HEK293T (cell line): ENCODE measurements at regions not wholly inside any gene's neighbourhood (a gene's known extent, or its start where the extent isn't known, plus 50 kb on each side); places are given as distances from the start of the nearest gene placed in this dataset.

ENCODE experiments used
- CTCF ChIA-PET: fragments of 350-600 bp; formaldehyde crosslinking; extraction: SDS; loops from one replicate; lab custom pipeline; 2021; ENCODE audit warnings: antibody characterized with exemption, inconsistent platforms; lab: Yijun Ruan, JAX
- POLR2A ChIA-PET: fragments of 350-600 bp; formaldehyde crosslinking; extraction: SDS; loops from one replicate; lab custom pipeline; 2020; ENCODE audit warnings: antibody characterized with exemption, inconsistent platforms; lab: Yijun Ruan, JAX
- DNase-seq: peaks from one replicate; pipeline ENCODE4 v3.0.0; 2012; ENCODE audit warnings: mixed read lengths; ENCODE audit errors: extremely low spot score
- ARNT ChIP-seq: fragments of 450-650 bp; IDR thresholded peaks from 2 replicates; pipeline ENCODE4 v1.6.1; 2017; ENCODE audit warnings: mild to moderate bottlenecking
- BHLHE40 ChIP-seq: fragments of 450-650 bp; IDR thresholded peaks from 2 replicates; pipeline ENCODE4 v1.6.1; 2016; ENCODE audit warnings: mild to moderate bottlenecking, moderate library complexity, borderline replicate concordance
- CTBP1 ChIP-seq: fragments of 450-650 bp; IDR thresholded peaks from 2 replicates; pipeline ENCODE4 v1.6.1; 2016; ENCODE audit warnings: borderline replicate concordance
- ELF4 ChIP-seq: fragments of 450-650 bp; IDR thresholded peaks from 2 replicates; pipeline ENCODE4 v1.6.1; 2017; ENCODE audit warnings: antibody characterized with exemption
- FOXA1 ChIP-seq: fragments of 450-650 bp; IDR thresholded peaks from 2 replicates; pipeline ENCODE4 v1.6.1; 2016; ENCODE audit warnings: mild to moderate bottlenecking
- FOXK2 ChIP-seq: fragments of 450-650 bp; IDR thresholded peaks from 2 replicates; pipeline ENCODE4 v1.6.1; 2016; ENCODE audit warnings: mild to moderate bottlenecking
- FOXM1 ChIP-seq: fragments of 450-650 bp; IDR thresholded peaks from 2 replicates; pipeline ENCODE4 v1.6.1; 2017; ENCODE audit warnings: mild to moderate bottlenecking, borderline replicate concordance
- HDGF ChIP-seq: fragments of 450-650 bp; IDR thresholded peaks from 2 replicates; pipeline ENCODE4 v1.6.1; 2017; ENCODE audit warnings: antibody characterized with exemption, borderline replicate concordance
- L3MBTL2 ChIP-seq: fragments of 450-650 bp; conservative IDR thresholded peaks from 2 replicates; pipeline ENCODE4 v1.6.1; 2016; ENCODE audit warnings: mild to moderate bottlenecking
- LEF1 ChIP-seq: fragments of 450-650 bp; IDR thresholded peaks from 2 replicates; pipeline ENCODE4 v1.6.1; 2017; ENCODE audit warnings: mild to moderate bottlenecking, borderline replicate concordance
- NFRKB ChIP-seq: fragments of 450-650 bp; IDR thresholded peaks from 2 replicates; pipeline ENCODE4 v1.6.1; 2016; ENCODE audit warnings: mild to moderate bottlenecking, moderate library complexity
- SP1 ChIP-seq: fragments of 450-650 bp; IDR thresholded peaks from 2 replicates; pipeline ENCODE4 v1.6.1; 2017
- SUZ12 ChIP-seq: fragments of 450-650 bp; IDR thresholded peaks from 2 replicates; pipeline ENCODE4 v1.6.1; 2016; ENCODE audit warnings: mild to moderate bottlenecking
- TARDBP ChIP-seq: fragments of 450-650 bp; IDR thresholded peaks from 2 replicates; pipeline ENCODE4 v1.6.1; 2016
- TF ChIP-seq, protein P1 (sequence below): fragments of 450-650 bp; IDR thresholded peaks from 2 replicates; pipeline ENCODE4 v1.6.1; 2016

DNA sequence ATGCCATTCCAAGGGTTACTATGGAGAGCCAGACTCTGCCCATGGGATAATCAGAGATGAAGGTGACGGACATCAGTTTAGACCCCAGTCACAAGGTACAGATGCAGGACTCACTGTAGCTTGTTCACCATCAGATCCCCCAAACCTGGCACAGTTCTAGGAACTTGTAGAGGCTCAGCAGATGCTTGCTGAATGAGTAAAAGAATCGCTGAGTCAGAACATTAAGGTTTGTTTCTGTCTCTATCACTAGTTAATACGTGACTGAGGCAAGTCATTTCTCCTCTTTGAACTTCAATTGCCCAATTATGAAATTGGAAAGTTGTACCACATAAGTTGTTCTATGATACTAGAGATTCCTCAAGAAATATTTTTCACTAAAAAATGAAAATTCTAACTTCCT is 65.1 kb downstream of the PPP1R3C start:
- ChIA-PET CTCF (no interaction called here), POLR2A (no interaction called here)
- DNase-seq, result no peak
- TF ChIP-seq BHLHE40, result no peak
- no peak for TF ChIP-seq FOXA1
- TF ChIP-seq, protein P1, sequence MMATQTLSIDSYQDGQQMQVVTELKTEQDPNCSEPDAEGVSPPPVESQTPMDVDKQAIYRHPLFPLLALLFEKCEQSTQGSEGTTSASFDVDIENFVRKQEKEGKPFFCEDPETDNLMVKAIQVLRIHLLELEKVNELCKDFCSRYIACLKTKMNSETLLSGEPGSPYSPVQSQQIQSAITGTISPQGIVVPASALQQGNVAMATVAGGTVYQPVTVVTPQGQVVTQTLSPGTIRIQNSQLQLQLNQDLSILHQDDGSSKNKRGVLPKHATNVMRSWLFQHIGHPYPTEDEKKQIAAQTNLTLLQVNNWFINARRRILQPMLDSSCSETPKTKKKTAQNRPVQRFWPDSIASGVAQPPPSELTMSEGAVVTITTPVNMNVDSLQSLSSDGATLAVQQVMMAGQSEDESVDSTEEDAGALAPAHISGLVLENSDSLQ, result no peak
- no peak for TF ChIP-seq SUZ12
- no peak for TF ChIP-seq TARDBP
- TF ChIP-seq ELF4, result no peak

GRCh38 chr10:91566115-91566514 is 66.8 kb downstream of the PPP1R3C start:
- no peak for DNase-seq
- TF ChIP-seq NFRKB (no peak), FOXA1 (no peak), TARDBP (no peak), FOXK2 (no peak), FOXM1 (no peak)
- CTCF ChIA-PET, result no interaction called here
- POLR2A ChIA-PET, result interaction anchor here (1.0 kb wide), 1 partner anchor 43 kb away, joined by 3 read pairs; no protein-coding TSS in a partner anchor

GRCh38 chr10:91565226-91565625 is 67.6 kb downstream of the PPP1R3C start:
- POLR2A ChIA-PET, result interaction anchor here (0.8 kb wide), 1 partner anchor 11 kb away, joined by 3 read pairs; no protein-coding TSS in a partner anchor
- no peak for TF ChIP-seq SP1
- TF ChIP-seq HDGF, result no peak
- no peak for TF ChIP-seq LEF1
- no peak for TF ChIP-seq BHLHE40
- TF ChIP-seq, protein P1, result no peak
- no peak for TF ChIP-seq ELF4
- TF ChIP-seq TARDBP, result no peak
- no peak for DNase-seq
- CTCF ChIA-PET, result no interaction called here

DNA sequence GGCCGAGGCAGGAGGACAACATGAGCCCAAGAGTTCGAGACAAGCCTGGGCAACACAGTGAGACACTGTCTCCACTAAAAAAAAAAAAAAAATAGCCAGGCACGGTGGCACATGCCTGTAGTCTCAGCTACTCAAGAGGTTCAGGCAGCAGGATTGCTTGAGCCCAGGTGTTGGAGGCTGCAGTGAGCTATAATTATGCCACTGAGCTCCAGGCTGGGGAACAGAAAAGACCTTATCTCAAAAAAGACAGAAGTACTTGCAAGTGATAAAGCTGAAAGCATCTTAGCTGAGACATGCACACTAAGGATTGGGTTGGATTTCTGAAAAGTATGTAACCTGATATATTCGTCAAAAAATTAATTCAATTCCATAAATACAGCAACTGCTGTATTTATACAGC is 68.4 kb downstream of the PPP1R3C start:
- TF ChIP-seq ELF4 (no peak), LEF1 (no peak), SUZ12 (no peak), CTBP1 (no peak), BHLHE40 (no peak), HDGF (no peak), NFRKB (no peak), L3MBTL2 (no peak), ARNT (no peak), FOXM1 (no peak)
- ChIA-PET CTCF (no interaction called here), POLR2A (no interaction called here)
- no peak for DNase-seq
